Right lobe of liver (tissue), 4 donors: ENCODE measurements at regions not wholly inside any gene's neighbourhood (a gene's known extent, or its start where the extent isn't known, plus 50 kb on each side); places are given as distances from the start of the nearest gene placed in this dataset.

ENCODE experiments used
- POLR2A ChIP-seq: fragments of 450-650 bp; IDR thresholded peaks from one replicate; pipeline ENCODE4 v1.6.1; 2017; ENCODE audit warnings: antibody characterized with exemption, mild to moderate bottlenecking
- TF ChIP-seq, protein P1 (sequence below), 4 donors: fragments of 200-600 bp in 3 of 4; fragments of 450-650 bp in 1 of 4; IDR thresholded peaks; one replicate each; pipeline versions ENCODE4 v1.5.1 to v1.8.0; 2016 to 2022; ENCODE audit warnings: antibody characterized with exemption in 4 of 4, mild to moderate bottlenecking in 2 of 4
- donor health status: DM: no; HTN: no; CAD: no.
- donor health status: DM: no; HTN: no; CAD: no.
- donor health status: DM: no; HTN: yes; CAD: no.

DNA sequence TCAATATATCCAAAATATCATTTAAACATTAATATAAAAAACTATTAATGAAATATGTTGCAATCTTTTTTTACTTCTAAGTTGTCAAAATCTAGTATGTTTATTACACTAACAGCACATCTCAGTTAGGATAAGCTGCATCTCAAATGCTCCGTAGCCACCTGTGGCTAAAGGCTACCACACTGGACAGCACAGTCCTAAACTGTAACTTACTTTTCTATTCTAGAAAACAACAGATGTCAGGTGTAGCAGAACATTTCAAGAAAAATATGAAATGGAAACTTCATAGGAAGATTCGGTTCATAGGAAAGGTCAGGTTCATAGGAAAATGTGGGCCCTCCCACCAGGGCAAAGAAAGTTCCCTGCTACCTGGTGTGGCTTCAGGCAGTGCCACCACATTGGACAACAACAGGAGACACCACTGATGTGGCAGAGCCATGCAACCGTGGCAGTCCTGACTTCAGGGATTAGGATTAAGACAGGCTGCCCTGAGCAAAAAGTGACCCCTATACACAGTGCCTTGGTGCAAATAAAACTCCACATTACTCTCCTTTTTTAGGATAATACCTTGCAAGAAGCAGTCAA lies 197.8 kb upstream of the NR4A3 start:
- TF ChIP-seq, protein P1, sequence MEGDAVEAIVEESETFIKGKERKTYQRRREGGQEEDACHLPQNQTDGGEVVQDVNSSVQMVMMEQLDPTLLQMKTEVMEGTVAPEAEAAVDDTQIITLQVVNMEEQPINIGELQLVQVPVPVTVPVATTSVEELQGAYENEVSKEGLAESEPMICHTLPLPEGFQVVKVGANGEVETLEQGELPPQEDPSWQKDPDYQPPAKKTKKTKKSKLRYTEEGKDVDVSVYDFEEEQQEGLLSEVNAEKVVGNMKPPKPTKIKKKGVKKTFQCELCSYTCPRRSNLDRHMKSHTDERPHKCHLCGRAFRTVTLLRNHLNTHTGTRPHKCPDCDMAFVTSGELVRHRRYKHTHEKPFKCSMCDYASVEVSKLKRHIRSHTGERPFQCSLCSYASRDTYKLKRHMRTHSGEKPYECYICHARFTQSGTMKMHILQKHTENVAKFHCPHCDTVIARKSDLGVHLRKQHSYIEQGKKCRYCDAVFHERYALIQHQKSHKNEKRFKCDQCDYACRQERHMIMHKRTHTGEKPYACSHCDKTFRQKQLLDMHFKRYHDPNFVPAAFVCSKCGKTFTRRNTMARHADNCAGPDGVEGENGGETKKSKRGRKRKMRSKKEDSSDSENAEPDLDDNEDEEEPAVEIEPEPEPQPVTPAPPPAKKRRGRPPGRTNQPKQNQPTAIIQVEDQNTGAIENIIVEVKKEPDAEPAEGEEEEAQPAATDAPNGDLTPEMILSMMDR (IDR thresholded peaks at IDR 0.05) = no peak
- no peak for TF ChIP-seq POLR2A
